GM21360 (cell line): ENCODE measurements at regions not wholly inside any gene's neighbourhood (a gene's known extent, or its start where the extent isn't known, plus 50 kb on each side); places are given as distances from the start of the nearest gene placed in this dataset.
"Not testable (repeated sequence)": the region's sequence is repeated elsewhere in the genome, so short reads cannot be mapped to it uniquely, and the experiment has no call there.

ENCODE experiments used
- ATAC-seq: cut with Tn5 transposase; IDR thresholded peaks from one replicate; pipeline ENCODE4 v1.9.1; 2021; ENCODE audit warnings: mild to moderate bottlenecking, moderate library complexity; ENCODE audit not compliant: unreplicated experiment

- no peak for ATAC-seq
Measured at GRCh38 chrX:68953331-68953730, 124.5 kb downstream of the EFNB1 start.

- not testable (repeated sequence) for ATAC-seq
Measured at GRCh38 chrX:68951942-68952619, 123.3 kb downstream of the EFNB1 start.

- no peak for ATAC-seq
Measured at GRCh38 chrX:68950937-68951336, 122.1 kb downstream of the EFNB1 start.

GRCh38 chrX:68947882-68948605 lies 119.2 kb downstream of the EFNB1 start:
- ATAC-seq, result no peak

- no peak for ATAC-seq
Measured at GRCh38 chrX:68945603-68946228, 116.9 kb downstream of the EFNB1 start.

GRCh38 chrX:68945081-68945602 lies 116.3 kb downstream of the EFNB1 start:
- no peak for ATAC-seq

GRCh38 chrX:68944211-68944610 lies 115.4 kb downstream of the EFNB1 start:
- ATAC-seq, result no peak

- ATAC-seq, result no peak
Measured at GRCh38 chrX:68942840-68943239, 114.0 kb downstream of the EFNB1 start.

GRCh38 chrX:68942104-68942503 lies 113.3 kb downstream of the EFNB1 start:
- no peak for ATAC-seq

- no peak for ATAC-seq
Measured at GRCh38 chrX:68941385-68941952, 112.6 kb downstream of the EFNB1 start.

- no peak for ATAC-seq
Measured at GRCh38 chrX:68940601-68941000, 111.8 kb downstream of the EFNB1 start.

- no peak for ATAC-seq
Measured at GRCh38 chrX:68939868-68940267, 111.0 kb downstream of the EFNB1 start.

- no peak for ATAC-seq
Measured at GRCh38 chrX:68938244-68939004, 109.6 kb downstream of the EFNB1 start.

- ATAC-seq, result no peak
Measured at GRCh38 chrX:68937581-68937980, 108.8 kb downstream of the EFNB1 start.

GRCh38 chrX:68936608-68937007 lies 107.8 kb downstream of the EFNB1 start:
- ATAC-seq, result no peak

GRCh38 chrX:68936126-68936525 lies 107.3 kb downstream of the EFNB1 start:
- no peak for ATAC-seq

GRCh38 chrX:68935362-68935761 lies 106.5 kb downstream of the EFNB1 start:
- no peak for ATAC-seq

- no peak for ATAC-seq
Measured at GRCh38 chrX:68934922-68935321, 106.1 kb downstream of the EFNB1 start.

- ATAC-seq, result no peak
Measured at GRCh38 chrX:68934421-68934820, 105.6 kb downstream of the EFNB1 start.

GRCh38 chrX:68932611-68933010 lies 103.8 kb downstream of the EFNB1 start:
- ATAC-seq, result no peak

GRCh38 chrX:68931345-68931744 lies 102.5 kb downstream of the EFNB1 start:
- no peak for ATAC-seq
